ENCODE measurements at regions not wholly inside any gene's neighbourhood (a gene's known extent, or its start where the extent isn't known, plus 50 kb on each side); places are given as distances from the start of the nearest gene placed in this dataset.

DNA sequence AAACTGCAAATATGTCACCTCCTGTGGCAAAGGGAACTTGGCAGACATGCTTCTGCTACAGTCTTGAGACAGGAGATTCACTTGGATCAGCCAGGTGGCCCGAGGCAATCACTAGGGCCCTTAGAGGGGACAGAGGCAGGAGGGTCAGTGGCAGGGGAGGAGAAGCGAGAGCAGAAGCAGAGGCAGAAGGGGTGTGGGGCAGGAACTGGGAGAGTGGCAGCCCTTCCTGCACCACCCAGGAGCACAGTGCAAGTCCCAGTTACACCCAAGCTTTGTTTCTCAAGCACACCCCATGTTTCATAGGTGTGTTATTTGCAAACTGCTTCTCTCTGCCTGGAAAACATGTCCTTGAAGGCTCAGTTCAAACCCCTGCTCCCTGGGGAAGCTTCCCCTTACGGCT, 309.7 kb upstream of the MYT1L start:
- 49 to 60% methylated on average over 3 of the region's 3 CpGs for WGBS, 2 donors
- TF ChIP-seq, protein P1, sequence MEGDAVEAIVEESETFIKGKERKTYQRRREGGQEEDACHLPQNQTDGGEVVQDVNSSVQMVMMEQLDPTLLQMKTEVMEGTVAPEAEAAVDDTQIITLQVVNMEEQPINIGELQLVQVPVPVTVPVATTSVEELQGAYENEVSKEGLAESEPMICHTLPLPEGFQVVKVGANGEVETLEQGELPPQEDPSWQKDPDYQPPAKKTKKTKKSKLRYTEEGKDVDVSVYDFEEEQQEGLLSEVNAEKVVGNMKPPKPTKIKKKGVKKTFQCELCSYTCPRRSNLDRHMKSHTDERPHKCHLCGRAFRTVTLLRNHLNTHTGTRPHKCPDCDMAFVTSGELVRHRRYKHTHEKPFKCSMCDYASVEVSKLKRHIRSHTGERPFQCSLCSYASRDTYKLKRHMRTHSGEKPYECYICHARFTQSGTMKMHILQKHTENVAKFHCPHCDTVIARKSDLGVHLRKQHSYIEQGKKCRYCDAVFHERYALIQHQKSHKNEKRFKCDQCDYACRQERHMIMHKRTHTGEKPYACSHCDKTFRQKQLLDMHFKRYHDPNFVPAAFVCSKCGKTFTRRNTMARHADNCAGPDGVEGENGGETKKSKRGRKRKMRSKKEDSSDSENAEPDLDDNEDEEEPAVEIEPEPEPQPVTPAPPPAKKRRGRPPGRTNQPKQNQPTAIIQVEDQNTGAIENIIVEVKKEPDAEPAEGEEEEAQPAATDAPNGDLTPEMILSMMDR (IDR thresholded peaks at IDR 0.05), result no peak
- DNase-seq (ENCODE audit: low spot score in 2 of 2), result no peak
- intact Hi-C loops (cut with DNase I; ENCODE audit: low total_unique reads), result no loop called here
- no peak overlapping the region for H3K4me3 ChIP-seq (ENCODE audit: low read depth, poor library complexity, severe bottlenecking)

DNA sequence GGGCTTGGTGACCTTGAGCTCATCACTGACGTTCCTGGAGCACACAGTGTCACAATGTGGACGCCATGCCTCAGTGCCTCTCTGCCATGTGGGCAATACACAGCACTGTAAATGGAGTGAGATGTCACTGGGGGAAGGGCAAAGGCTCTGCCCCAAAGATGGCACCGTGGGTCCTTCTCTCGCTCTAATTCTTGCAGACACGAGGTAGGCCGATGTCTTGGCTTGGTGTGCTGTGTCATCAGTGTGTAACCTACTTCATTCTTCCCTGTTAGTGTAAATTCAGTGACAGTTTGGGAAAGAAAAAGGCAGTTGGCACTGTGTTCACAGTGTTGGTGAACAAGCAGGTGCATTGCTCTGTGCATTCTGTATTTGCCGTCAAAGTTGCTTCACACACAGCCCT, 309.3 kb upstream of the MYT1L start:
- intact Hi-C loops (cut with DNase I; ENCODE audit: low total_unique reads), result no loop called here
- WGBS, 2 donors, result 79 to 88% methylated on average over 7 of the region's 7 CpGs
- H3K4me3 ChIP-seq (ENCODE audit: low read depth, poor library complexity, severe bottlenecking), result no peak overlapping the region
- no peak for TF ChIP-seq POLR2A (IDR thresholded peaks at IDR 0.05)
- no peak for DNase-seq (ENCODE audit: low spot score in 2 of 2)

DNA sequence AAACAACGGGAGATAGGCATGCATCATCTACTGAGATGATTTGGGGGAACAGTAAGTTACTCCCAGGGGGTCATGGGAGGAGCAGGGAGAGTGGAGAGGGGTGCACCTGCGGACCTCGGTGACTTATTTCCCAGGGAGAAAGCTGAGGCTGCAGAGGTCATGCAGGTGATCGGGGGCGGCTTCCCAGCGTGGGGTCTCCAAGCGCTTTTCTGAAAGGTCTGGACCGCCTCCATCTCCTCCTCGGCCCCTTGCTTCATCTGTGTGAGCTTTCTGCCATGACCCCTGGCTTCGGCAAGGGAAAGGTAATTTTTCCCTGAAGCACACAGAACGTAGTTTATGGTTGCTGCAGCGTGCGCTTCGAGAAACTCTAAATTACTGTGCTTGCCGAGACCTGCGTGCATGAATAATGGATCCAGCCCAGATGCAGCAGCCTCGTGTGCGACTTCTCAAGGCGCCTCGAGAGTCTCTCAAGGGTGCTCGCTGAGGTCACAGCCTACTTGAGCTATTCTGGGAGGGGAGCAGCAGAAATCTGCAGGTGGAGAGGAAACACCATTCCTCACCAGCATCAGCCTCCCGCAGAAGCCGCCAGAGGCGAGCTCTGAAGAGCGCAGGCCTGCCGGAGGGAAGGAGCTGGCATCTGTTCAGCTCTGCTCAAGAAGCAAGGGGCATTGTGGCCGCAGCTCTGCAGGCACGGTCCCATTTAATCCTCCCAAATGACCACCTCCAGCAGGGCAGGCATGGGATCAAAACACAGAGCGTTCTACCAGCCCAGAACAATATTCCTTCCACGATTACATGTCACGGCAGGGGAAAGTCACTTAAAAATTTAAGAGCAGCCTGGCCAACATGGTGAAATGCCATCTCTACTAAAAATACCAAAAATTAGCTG, 308.4 kb upstream of the MYT1L start:
- DNase-seq (ENCODE audit: low spot score in 2 of 2), result no peak

DNA sequence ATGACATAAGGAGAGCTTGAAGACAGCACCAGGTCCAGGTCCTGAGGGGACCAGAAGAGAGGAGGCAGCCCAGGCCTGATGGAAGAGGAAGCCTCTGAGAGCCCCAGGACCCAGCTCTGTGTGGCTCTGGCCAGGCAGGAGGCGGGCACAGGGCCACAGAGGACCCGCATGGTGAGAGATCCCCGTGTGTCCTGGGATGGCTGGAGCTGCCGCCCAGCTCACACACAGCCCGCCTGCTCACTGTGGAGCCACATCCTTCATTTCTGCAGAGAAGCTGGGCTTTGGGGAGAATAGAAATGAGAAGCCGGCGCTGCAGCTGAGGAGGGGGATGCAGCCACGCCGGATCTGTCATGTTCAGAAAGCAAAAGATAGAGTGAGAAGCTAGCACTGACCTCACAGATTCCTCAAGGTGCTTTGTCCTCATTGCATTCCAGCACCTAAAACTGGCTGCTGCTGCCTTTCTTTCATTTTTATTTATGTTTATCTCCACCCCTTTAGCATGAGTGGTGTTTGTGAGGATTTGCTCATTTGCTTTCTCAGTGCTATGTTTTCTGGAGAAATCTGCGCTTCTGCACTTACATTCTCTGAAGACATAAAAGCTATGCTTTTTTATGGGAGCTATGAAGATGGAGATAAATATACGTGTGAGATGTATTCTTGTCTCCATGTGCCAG, 307.6 kb upstream of the MYT1L start:
- no peak for DNase-seq (ENCODE audit: low spot score in 2 of 2)
- 64 to 71% methylated on average over 11 of the region's 11 CpGs for WGBS, 2 donors
- H3K4me3 ChIP-seq (ENCODE audit: low read depth, poor library complexity, severe bottlenecking), result no peak overlapping the region
- intact Hi-C loops (cut with DNase I; ENCODE audit: low total_unique reads), result no loop called here
- TF ChIP-seq POLR2A (IDR thresholded peaks at IDR 0.05), result no peak
- TF ChIP-seq, protein P1 (IDR thresholded peaks at IDR 0.05), result no peak

More for the DNA sequence above, 308.4 kb upstream of the MYT1L start:
- 44 to 50% methylated on average over 29 to 31 of the region's 31 CpGs for WGBS, 2 donors
- intact Hi-C loops (cut with DNase I; ENCODE audit: low total_unique reads), result no loop called here
- TF ChIP-seq, protein P1 (IDR thresholded peaks at IDR 0.05), result no peak
- no peak for TF ChIP-seq POLR2A (IDR thresholded peaks at IDR 0.05)
- no peak overlapping the region for H3K4me3 ChIP-seq (ENCODE audit: low read depth, poor library complexity, severe bottlenecking)

DNA sequence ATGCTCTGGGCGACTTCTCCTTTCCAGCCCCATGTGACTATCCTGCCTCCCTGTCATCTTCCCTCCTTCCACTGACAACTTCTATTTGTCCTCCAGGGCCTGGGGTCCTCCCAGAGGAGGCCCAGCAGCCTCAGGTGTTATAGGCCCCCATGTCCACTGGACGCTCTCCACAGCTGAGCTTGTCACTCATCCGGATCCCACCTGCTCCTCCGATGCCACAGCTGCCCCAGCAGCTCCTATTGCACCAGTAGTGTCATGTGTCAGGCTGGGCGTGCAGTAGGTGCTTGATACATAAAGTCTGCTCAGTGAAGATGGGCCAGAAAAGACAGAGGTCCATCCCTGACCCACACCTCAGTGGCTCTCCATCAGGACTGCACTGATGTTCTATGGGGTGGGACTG, 305.7 kb upstream of the MYT1L start:
- 89 to 94% methylated on average over 5 of the region's 5 CpGs for WGBS, 2 donors
- no peak for DNase-seq (ENCODE audit: low spot score in 2 of 2)
- no peak overlapping the region for H3K4me3 ChIP-seq (ENCODE audit: low read depth, poor library complexity, severe bottlenecking)
- TF ChIP-seq, protein P1 (IDR thresholded peaks at IDR 0.05), result no peak
- TF ChIP-seq POLR2A (IDR thresholded peaks at IDR 0.05), result no peak
- intact Hi-C loops (cut with DNase I; ENCODE audit: low total_unique reads), result no loop called here

DNA sequence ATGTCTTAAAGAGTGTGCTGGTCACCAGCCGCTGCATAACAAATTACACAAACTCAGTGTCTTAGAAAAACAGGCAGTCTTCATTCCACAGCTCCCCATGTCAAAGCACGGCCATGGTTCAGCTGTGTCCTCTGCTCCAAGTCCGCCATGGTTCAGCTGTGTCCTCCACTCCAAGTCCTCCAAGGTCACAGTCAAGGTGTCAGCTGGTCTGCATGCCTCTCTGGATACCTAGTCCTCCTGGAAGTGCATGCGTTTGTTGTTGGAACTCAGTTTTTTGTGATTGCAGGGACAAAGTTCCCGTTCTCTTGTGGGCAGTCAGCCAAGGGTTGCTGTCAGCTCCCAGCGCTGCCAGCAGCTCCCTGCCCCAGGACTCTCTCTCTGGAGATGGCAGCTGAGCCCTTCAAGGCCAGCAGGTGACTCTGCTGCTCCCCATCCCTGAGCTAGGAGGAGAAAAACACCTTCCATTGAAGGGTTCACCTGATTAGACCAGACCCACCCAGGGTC, 304.0 kb upstream of the MYT1L start:
- 88 to 90% methylated on average over 6 of the region's 6 CpGs for WGBS, 2 donors
- no peak overlapping the region for H3K4me3 ChIP-seq (ENCODE audit: low read depth, poor library complexity, severe bottlenecking)
- TF ChIP-seq, protein P1 (IDR thresholded peaks at IDR 0.05), result no peak
- no peak for TF ChIP-seq POLR2A (IDR thresholded peaks at IDR 0.05)
- intact Hi-C loops (cut with DNase I; ENCODE audit: low total_unique reads), result no loop called here
- DNase-seq (ENCODE audit: low spot score in 2 of 2), result no peak

Data from lower leg skin (tissue), 4 donors.